ENCODE measurements at regions not wholly inside any gene's neighbourhood (a gene's known extent, or its start where the extent isn't known, plus 50 kb on each side); places are given as distances from the start of the nearest gene placed in this dataset.

- CTCF ChIA-PET (ENCODE audit: partially characterized antibody), result interaction anchor here (1.1 to 2.9 kb wide), 2 partner anchors 12 to 29 kb away, joined by 4 to 9 read pairs; no protein-coding TSS in a partner anchor
- H3K4me1 ChIP-seq (replicated peaks in 1 of 4; ENCODE audit: control insufficient read depth in 3 of 4, insufficient read depth in 4 of 4, low read length in 3 of 4), result no peaks in the 10 kb centered on the region
- no peaks in the 10 kb centered on the region for H3K79me2 ChIP-seq (ENCODE audit: control insufficient read depth in 1 of 2, insufficient read depth in 2 of 2, low read length in 2 of 2)
- no peak overlapping the region for H3K14ac ChIP-seq (ENCODE audit: insufficient read length)
- no peak overlapping the region for H3K27ac ChIP-seq (ENCODE audit: low read depth, low read length)
- H3K18ac ChIP-seq (ENCODE audit: extremely low read depth, low read length), result no peak overlapping the region
- POLR2A ChIA-PET (ENCODE audit: partially characterized antibody), result no interaction called here
- H3K79me1 ChIP-seq (ENCODE audit: low read depth, low read length), result no peaks in the 10 kb centered on the region
- FAIRE-seq, result no peak
- no peaks in the 10 kb centered on the region for H4K20me1 ChIP-seq (replicated peaks in 1 of 2; ENCODE audit: control insufficient read depth in 1 of 2, insufficient read depth in 2 of 2, low read length in 2 of 2)
- no peak overlapping the region for H4K8ac ChIP-seq (ENCODE audit: extremely low read depth, insufficient read depth, low read length)
- no peaks in the 10 kb centered on the region for H3K27me3 ChIP-seq (replicated peaks in 1 of 4; ENCODE audit: control insufficient read depth in 3 of 4, extremely low read depth in 1 of 4, insufficient read depth in 3 of 4, low read length in 3 of 4)
- 89% methylated on average over 2 of the region's 2 CpGs; no CpG with 5 or more reads in 1 of the 2 experiments for WGBS, 2 experiments (ENCODE audit: extremely low coverage in 1 of 2, insufficient coverage in 1 of 2, insufficient read length in 1 of 2, insufficient replicate concordance in 2 of 2, low coverage in 1 of 2, low lambda C conversion rate in 2 of 2, missing lambda C conversion rate in 1 of 2)
- H2BK5ac ChIP-seq (ENCODE audit: low read depth, low read length), result no peak overlapping the region
- H4K5ac ChIP-seq (ENCODE audit: insufficient read length, low read depth, low read length), result no peak overlapping the region
- no peak overlapping the region for H2BK120ac ChIP-seq (replicated peaks; ENCODE audit: low read depth, low read length)
- no peak overlapping the region for H3K4me2 ChIP-seq (ENCODE audit: insufficient read depth in 1 of 2, low read depth in 2 of 2, low read length in 2 of 2)
- H2BK12ac ChIP-seq (ENCODE audit: low read depth, low read length), result no peak overlapping the region
- H3K23ac ChIP-seq (ENCODE audit: insufficient read length), result no peak overlapping the region
- DNase-seq (ENCODE audit: low read depth in 1 of 2, low spot score in 2 of 2), result no peak
- H2AFZ ChIP-seq (ENCODE audit: low read length), result no peak overlapping the region
- no peak overlapping the region for H4K91ac ChIP-seq (replicated peaks; ENCODE audit: insufficient read length, low read length)
- H3K36me3 ChIP-seq (ENCODE audit: control insufficient read depth in 2 of 4, insufficient read depth in 4 of 4, low read length in 3 of 4), result no peaks in the 10 kb centered on the region
- H3K4me3 ChIP-seq (ENCODE audit: extremely low read depth in 1 of 4, insufficient read depth in 2 of 4, low read depth in 3 of 4, low read length in 4 of 4), result no peak overlapping the region
- no peak overlapping the region for H3K56ac ChIP-seq (replicated peaks; ENCODE audit: insufficient read length, low read depth, low read length)
- no peak overlapping the region for H3K4ac ChIP-seq (replicated peaks; ENCODE audit: insufficient read length, low read depth, low read length)
- H3K9me3 ChIP-seq (ENCODE audit: insufficient read depth in 2 of 2, low read depth in 1 of 2, low read length in 1 of 2), result peaks cover 0 to 5% of the 10 kb centered on the region in 2 experiments; a peak in 1 of 4 replicates
- no peak overlapping the region for H2BK15ac ChIP-seq (ENCODE audit: low read length)
- H3K9ac ChIP-seq (replicated peaks in 1 of 4; ENCODE audit: extremely low read depth in 1 of 4, low read depth in 3 of 4, low read length in 3 of 4), result no peak overlapping the region
- H3K23me2 ChIP-seq (ENCODE audit: low read depth, low read length), result no peaks in the 10 kb centered on the region
- H2AK5ac ChIP-seq (ENCODE audit: low read depth, low read length), result no peak overlapping the region
- no peak overlapping the region for H2BK20ac ChIP-seq (ENCODE audit: low read length)
- TF ChIP-seq ZNF274 (IDR thresholded peaks at IDR 0.05; ENCODE audit: borderline replicate concordance, extremely low read depth, low read length), result no peak
- no peak for TF ChIP-seq CBX8 (IDR thresholded peaks at IDR 0.05; ENCODE audit: borderline replicate concordance, low read depth, low read length)
- TF ChIP-seq EZH2 (IDR thresholded peaks at IDR 0.05; ENCODE audit: low read depth, low read length, severe bottlenecking), result no peak
- no peak for TF ChIP-seq JUN (IDR thresholded peaks at IDR 0.05; ENCODE audit: low read depth, low read length)
- no peak for TF ChIP-seq CEBPB (IDR thresholded peaks at IDR 0.05; ENCODE audit: low read depth, low read length)
- no peak for TF ChIP-seq E2F6 (IDR thresholded peaks at IDR 0.05)
- no peak for TF ChIP-seq FOSL1 (IDR thresholded peaks at IDR 0.05; ENCODE audit: insufficient read depth, low read depth, low read length)
Observed at GRCh38 chr5:97563050-97563657, 380.1 kb upstream of the RIOK2 start.

All from H1 (cell line).